ENCODE measurements at regions not wholly inside any gene's neighbourhood (a gene's known extent, or its start where the extent isn't known, plus 50 kb on each side); places are given as distances from the start of the nearest gene placed in this dataset.

DNA sequence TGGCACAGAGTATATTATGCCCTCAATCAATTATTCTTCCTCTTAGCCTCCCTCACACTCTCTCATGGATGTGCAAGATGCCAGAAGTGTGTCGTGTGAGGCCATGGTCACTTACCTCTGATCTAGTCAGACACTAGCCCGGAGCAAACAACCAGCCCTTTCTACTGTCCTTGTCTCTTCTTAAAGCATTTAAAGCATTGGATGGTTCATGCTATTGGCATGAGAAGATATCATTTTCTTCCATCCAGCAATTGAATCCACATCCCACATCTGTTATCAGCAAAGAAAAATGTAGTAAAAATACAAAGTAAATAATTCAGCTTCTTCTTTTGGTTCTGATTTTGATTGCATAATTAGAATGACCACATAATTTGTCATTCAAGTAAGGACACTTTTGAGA is 267.2 kb upstream of the ACO1 start:
- TF ChIP-seq, protein P1, sequence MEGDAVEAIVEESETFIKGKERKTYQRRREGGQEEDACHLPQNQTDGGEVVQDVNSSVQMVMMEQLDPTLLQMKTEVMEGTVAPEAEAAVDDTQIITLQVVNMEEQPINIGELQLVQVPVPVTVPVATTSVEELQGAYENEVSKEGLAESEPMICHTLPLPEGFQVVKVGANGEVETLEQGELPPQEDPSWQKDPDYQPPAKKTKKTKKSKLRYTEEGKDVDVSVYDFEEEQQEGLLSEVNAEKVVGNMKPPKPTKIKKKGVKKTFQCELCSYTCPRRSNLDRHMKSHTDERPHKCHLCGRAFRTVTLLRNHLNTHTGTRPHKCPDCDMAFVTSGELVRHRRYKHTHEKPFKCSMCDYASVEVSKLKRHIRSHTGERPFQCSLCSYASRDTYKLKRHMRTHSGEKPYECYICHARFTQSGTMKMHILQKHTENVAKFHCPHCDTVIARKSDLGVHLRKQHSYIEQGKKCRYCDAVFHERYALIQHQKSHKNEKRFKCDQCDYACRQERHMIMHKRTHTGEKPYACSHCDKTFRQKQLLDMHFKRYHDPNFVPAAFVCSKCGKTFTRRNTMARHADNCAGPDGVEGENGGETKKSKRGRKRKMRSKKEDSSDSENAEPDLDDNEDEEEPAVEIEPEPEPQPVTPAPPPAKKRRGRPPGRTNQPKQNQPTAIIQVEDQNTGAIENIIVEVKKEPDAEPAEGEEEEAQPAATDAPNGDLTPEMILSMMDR (conservative IDR thresholded peaks at IDR 0.05; ENCODE audit: low read length): no peak
- no peak for TF ChIP-seq EZH2phosphoT487 (IDR thresholded peaks at IDR 0.05; ENCODE audit: borderline replicate concordance)

Data from Loucy (cell line).